ENCODE measurements at regions not wholly inside any gene's neighbourhood (a gene's known extent, or its start where the extent isn't known, plus 50 kb on each side); places are given as distances from the start of the nearest gene placed in this dataset.
"Not testable (repeated sequence)": the region's sequence is repeated elsewhere in the genome, so short reads cannot be mapped to it uniquely, and the experiment has no call there.

DNA sequence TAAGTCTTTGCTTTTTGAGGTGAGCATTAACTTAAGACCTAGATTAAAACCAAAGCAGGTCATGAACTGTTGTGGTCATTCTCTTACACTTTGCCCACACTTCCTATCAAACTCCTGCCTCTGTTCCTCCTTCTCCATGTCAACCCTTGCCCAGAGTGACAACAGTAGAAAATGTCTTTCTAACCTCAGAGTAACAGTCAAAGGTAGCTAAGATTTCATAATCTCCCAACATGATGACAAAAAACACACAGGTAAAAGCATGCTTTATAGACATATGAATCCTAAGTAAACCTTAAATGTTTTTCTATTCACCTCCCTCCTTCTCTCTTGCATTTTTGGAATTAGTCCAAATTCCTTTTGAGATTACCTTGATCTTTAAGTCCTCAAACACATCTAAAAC lies 422.3 kb downstream of the SPATA31D1 start:
- no peaks in the 10 kb centered on the region for H3K27me3 ChIP-seq (ENCODE audit: control insufficient read depth, insufficient read depth, low read length)
- H3K4me3 ChIP-seq (ENCODE audit: insufficient read depth, low read depth, low read length) = no peak overlapping the region
- no peaks in the 10 kb centered on the region for H3K36me3 ChIP-seq (replicated peaks; ENCODE audit: control insufficient read depth, insufficient read depth, low read length)
- no peak for DNase-seq

DNA sequence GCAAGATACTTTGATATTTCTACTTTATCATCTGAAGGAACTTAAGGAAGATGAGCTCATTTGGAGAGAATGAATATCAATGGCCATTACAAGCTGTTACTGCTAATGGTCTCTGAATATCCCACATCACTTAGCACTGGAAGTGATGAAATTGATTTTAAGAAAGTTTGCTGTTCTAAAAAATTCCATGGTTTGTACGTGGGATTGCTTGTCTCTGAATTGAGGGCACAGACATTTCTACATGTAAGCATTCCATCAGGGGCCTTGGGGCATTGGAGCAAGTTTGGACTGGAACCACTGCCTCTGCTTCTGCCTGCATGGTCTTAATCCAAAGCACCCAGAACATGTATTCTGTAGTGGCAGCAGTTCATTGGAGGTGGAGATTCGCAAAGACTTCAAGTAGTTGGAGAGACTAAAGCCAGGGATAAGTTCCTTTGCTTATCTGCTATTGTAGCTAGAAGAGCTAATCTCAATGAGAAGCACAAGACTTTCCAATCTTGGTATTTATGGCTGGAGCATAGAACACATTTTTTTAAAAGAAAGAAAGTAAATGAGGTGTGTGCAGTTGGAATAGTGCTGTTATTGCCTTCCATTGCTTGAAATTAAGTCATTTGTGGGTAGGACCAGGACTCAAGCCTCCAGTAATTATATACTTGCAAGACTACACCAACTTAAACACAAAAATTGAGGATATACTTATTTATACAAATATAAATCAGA lies 424.2 kb downstream of the SPATA31D1 start:
- no peaks in the 10 kb centered on the region for H3K27me3 ChIP-seq (ENCODE audit: control insufficient read depth, insufficient read depth, low read length)
- no peak overlapping the region for H3K4me3 ChIP-seq (ENCODE audit: insufficient read depth, low read depth, low read length)
- no peaks in the 10 kb centered on the region for H3K36me3 ChIP-seq (replicated peaks; ENCODE audit: control insufficient read depth, insufficient read depth, low read length)
- no peak for DNase-seq

DNA sequence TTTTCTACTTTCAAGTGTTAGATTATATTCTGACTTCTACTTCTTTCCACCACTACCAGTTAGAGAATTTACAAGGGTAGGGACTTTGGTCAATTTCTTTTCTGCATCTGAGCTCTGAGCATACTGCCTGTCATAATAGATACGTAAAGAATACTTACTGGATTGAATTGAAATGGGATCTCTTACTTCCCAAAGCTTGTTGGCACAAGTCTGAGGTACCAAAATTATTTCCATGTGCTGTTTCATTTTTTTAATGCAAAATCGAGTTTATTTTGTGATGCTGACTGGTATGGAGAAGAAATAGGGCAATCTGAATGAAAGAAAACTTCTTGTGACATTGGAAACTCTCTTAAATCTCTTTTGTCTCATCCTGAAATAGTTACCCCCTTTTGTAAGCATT lies 428.9 kb downstream of the SPATA31D1 start:
- no peak for DNase-seq
- no peak overlapping the region for H3K4me3 ChIP-seq (ENCODE audit: insufficient read depth, low read depth, low read length)
- H3K27me3 ChIP-seq (ENCODE audit: control insufficient read depth, insufficient read depth, low read length) = no peaks in the 10 kb centered on the region
- H3K36me3 ChIP-seq (replicated peaks; ENCODE audit: control insufficient read depth, insufficient read depth, low read length) = no peaks in the 10 kb centered on the region

DNA sequence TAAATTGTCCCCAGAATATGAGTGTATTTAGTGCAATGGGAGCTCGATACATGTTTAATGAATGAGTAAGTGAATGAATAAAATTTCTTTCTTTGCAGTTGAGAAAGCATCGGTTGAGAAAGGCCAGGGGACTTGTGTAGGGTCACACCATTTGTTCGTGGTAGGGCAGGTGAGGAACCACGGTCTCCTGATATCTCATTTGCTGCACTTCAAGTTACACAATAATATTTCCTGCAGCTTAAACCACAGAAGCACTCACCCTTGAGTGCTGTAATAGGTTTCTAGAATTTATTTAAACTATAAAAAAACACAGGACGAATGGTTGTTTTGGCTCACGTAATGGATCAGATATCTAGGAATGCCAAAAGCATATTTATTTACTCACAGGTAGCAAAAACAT lies 429.8 kb downstream of the SPATA31D1 start:
- no peak for DNase-seq
- no peaks in the 10 kb centered on the region for H3K36me3 ChIP-seq (replicated peaks; ENCODE audit: control insufficient read depth, insufficient read depth, low read length)
- H3K27me3 ChIP-seq (ENCODE audit: control insufficient read depth, insufficient read depth, low read length) = no peaks in the 10 kb centered on the region
- H3K4me3 ChIP-seq (ENCODE audit: insufficient read depth, low read depth, low read length) = no peak overlapping the region

DNA sequence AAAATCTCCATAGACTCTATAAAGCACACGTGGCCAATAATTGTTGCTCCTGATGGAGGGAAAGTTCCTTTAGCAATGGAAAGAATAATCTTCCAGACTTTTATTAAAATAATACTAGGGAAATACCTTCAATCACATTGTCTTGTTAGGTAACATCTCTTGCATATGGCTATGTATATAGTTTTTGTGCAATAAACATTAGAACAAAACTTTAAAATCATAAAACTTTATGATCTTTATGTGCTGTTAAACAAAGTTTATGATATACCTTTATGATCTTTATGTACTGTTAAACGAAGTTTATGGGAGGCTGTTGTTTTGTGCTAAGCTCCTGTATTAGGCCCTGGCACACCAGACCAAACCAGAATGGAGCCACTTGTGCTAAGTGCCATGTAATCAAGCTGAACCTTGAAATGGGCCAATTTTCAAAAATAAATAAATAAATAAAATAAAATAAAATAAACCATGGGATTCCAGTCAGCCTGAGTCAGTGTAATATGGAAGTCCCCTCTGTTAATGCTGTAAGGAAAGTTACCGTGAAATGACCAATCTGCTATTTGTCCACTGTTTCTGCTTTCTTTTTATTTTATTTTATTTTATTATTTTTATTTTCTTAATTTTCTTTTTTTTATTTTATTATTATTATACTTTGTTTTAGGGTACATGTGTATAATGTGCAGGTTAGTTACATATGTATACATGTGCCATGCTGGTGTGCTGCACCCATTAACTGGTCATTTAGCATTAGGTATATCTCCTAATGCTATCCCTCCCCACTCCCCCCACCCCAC lies 431.3 kb downstream of the SPATA31D1 start:
- H3K36me3 ChIP-seq (replicated peaks; ENCODE audit: control insufficient read depth, insufficient read depth, low read length) = no peaks in the 10 kb centered on the region
- DNase-seq = no peak
- H3K27me3 ChIP-seq (ENCODE audit: control insufficient read depth, insufficient read depth, low read length) = no peaks in the 10 kb centered on the region
- no peak overlapping the region for H3K4me3 ChIP-seq (ENCODE audit: insufficient read depth, low read depth, low read length)

DNA sequence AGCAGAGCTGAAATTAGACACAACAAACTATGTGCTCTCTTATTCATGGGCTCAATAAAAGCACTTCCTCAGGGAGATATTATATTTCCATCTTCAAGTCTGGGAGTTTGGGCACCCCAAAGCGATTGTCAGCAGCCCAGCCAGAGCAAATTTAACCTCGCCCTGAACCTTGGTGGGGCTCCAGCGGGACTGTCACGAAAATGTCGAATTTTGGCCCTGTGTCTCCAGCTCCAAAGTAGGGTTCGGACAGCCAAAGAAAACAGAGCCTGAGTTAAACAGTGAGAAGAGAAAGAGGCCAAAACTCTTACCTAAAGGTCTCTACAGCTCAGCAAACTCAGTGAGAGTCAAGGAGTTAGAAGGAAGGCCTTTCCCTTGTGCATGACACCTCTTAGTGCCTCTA lies 432.9 kb downstream of the SPATA31D1 start:
- Histone ChIP-seq H3K36me3 (replicated peaks; ENCODE audit: control insufficient read depth, insufficient read depth, low read length) (no peaks in the 10 kb centered on the region), H3K27me3 (ENCODE audit: control insufficient read depth, insufficient read depth, low read length) (no peaks in the 10 kb centered on the region), H3K4me3 (ENCODE audit: insufficient read depth, low read depth, low read length) (no peak overlapping the region)
- no peak for DNase-seq

DNA sequence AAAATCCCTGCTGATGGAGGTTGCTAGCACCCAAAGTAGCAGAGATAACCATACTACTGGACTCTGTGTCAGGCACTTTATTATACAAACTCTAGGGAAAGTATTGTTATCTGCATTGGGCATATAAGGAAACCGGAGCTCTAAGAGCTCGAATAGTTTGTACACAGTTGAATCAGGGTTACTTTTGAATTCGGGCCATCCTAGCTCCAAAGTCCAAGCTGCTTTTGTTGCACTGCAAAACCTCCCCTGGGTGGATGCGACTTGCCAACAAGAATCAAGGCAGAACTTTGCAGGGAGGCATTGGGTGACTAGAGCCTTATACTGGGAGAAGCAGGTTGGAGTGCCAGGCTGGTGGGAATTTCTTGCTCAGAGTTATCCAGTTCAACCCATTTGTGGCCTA lies 435.1 kb downstream of the SPATA31D1 start:
- no peak for DNase-seq
- Histone ChIP-seq H3K27me3 (ENCODE audit: control insufficient read depth, insufficient read depth, low read length) (no peaks in the 10 kb centered on the region), H3K4me3 (ENCODE audit: insufficient read depth, low read depth, low read length) (no peak overlapping the region), H3K36me3 (replicated peaks; ENCODE audit: control insufficient read depth, insufficient read depth, low read length) (no peaks in the 10 kb centered on the region)

DNA sequence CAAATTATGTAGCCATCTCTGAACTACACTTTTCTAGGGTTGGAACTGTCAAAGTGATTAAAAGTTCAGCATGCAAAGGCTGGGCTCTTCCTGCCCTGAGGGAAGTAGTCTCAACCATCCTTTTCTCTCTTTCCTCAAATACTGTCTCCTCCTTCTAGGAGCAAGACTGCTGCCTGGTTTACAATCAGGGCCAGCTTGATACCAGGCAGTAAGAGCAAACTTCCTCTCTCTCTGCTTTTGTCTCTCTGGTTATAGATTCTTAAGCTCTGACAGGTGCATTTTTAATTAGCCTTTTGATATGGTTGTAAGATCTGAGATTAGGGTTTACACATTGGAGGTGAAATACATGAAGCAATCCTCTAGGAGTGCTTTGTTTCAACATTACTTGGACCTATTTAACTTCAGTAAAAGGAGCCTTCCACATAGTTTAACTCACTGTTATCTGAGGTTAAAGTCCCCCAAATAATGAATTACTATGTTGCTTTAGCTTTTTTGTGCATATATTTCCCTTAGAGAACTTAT lies 436.1 kb downstream of the SPATA31D1 start:
- H3K4me3 ChIP-seq (ENCODE audit: insufficient read depth, low read depth, low read length) = no peak overlapping the region
- no peak for DNase-seq
- no peaks in the 10 kb centered on the region for H3K27me3 ChIP-seq (ENCODE audit: control insufficient read depth, insufficient read depth, low read length)
- H3K36me3 ChIP-seq (replicated peaks; ENCODE audit: control insufficient read depth, insufficient read depth, low read length) = no peaks in the 10 kb centered on the region

DNA sequence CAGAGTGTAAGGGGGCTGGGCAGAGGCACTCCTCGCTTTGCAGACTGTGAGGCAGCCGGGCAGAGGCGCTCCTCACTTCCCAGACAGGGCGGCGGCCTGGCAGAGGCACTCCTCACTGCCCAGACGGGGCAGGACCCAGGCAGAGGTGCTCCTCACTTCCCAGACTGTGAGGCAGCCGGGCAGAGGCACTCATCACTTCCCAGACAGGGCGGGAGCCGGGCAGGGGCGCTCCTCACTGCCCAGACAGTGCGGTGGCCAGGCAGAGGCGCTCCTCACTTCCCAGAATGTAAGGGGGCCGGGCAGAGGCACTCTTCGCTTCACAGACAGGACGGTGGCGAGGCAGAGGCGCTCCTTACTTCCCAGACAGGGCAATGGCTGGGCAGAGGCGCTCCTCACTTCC lies 442.5 kb downstream of the SPATA31D1 start:
- no peak for DNase-seq
- Histone ChIP-seq H3K36me3 (replicated peaks; ENCODE audit: control insufficient read depth, insufficient read depth, low read length) (no peaks in the 10 kb centered on the region), H3K4me3 (ENCODE audit: insufficient read depth, low read depth, low read length) (no peak overlapping the region), H3K27me3 (ENCODE audit: control insufficient read depth, insufficient read depth, low read length) (no peaks in the 10 kb centered on the region)

DNA sequence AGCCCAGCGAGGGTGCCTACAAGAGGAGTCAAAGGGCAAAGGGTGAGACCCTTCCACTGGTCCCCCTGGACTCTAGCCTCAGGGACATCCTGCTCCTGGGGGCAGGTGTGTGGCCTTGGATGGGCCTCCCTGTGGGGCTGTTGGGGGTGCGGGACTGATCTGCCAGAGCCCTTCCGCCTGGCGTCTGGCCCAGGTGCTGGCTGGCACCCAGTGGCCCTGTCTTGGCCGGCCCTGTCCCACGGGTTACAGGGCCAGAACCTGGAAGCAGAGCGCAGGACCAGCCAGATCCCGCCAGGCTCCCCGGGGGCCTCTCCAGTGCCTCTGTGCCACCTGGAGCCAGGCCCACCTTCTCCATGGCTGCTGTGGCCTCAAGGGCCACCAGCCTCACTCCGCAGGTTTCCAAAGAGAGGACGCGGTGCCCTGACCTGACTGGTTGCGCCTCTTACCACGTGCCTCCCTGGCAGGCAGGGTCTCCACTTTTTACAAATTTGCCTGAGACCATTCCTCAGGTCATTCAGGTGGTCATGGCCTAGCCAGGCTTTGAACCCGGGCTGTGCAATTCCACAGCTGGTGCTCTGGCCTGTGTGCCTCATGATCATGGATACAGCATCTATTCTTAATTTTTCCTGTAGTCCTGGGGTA lies 444.8 kb downstream of the SPATA31D1 start:
- not testable (repeated sequence) for H3K36me3 ChIP-seq (replicated peaks; ENCODE audit: control insufficient read depth, insufficient read depth, low read length); DNase-seq; H3K27me3 ChIP-seq (ENCODE audit: control insufficient read depth, insufficient read depth, low read length); H3K4me3 ChIP-seq (ENCODE audit: insufficient read depth, low read depth, low read length)

DNA sequence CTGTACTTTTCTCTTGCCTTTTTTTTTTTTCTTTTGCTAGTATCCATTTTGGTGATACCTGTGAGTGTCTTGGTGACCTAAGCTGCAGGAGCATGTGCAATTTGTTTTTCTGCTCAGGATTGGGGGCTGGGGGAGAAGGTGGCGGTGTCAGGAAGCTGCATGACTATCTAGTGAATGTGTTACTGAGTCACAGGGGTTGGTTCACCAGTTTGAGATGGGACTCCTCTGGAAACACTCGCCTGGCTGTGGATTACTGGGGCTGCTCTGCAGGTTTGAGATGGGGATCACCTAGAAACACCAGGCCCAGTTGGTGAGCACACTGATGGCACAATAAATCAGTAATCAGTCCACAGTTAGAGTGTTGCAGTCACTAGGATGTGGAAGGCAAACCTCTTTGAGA lies 447.9 kb downstream of the SPATA31D1 start:
- no peaks in the 10 kb centered on the region for H3K36me3 ChIP-seq (replicated peaks; ENCODE audit: control insufficient read depth, insufficient read depth, low read length)
- no peak overlapping the region for H3K4me3 ChIP-seq (ENCODE audit: insufficient read depth, low read depth, low read length)
- DNase-seq = no peak
- H3K27me3 ChIP-seq (ENCODE audit: control insufficient read depth, insufficient read depth, low read length) = no peaks in the 10 kb centered on the region

DNA sequence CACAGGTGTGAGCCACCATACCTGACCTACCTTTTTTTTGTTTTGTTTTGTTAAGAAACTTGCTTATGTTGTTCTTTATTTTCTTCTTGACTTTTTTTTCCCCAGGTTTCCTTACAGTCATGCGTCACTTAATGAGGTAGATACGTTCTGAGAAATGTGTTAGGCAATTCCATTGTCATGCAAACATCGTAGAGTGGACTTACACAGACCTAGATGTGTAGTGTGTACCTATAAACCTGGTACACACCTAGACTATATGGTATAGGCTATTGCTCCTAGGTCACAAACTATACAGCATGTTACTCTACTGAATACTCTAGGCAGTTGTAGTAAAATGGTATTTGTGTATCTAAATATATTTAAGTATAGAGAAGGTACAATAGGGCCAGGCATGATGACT lies 448.6 kb downstream of the SPATA31D1 start:
- DNase-seq; H3K36me3 ChIP-seq (replicated peaks; ENCODE audit: control insufficient read depth, insufficient read depth, low read length); H3K4me3 ChIP-seq (ENCODE audit: insufficient read depth, low read depth, low read length); H3K27me3 ChIP-seq (ENCODE audit: control insufficient read depth, insufficient read depth, low read length): not testable (repeated sequence)

DNA sequence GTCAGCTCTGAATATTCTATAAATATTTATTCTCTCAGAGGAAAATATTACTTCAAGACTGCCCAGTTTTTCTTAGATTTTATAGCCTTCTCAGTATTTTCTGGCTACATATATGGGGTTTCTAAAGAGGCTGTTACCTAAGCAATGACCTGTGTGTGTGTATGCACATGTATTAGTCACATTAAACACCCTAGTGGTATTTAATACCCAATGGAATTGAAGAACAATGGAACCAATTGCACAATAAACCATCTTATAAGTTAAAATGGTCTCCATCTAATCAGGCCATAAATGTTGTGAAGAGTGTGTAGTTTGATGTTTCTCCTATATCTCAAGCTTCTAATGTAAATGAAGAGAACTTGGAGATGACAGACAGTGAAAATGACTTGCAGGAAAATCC lies 450.0 kb downstream of the SPATA31D1 start:
- DNase-seq = no peak
- no peaks in the 10 kb centered on the region for H3K27me3 ChIP-seq (ENCODE audit: control insufficient read depth, insufficient read depth, low read length)

DNA sequence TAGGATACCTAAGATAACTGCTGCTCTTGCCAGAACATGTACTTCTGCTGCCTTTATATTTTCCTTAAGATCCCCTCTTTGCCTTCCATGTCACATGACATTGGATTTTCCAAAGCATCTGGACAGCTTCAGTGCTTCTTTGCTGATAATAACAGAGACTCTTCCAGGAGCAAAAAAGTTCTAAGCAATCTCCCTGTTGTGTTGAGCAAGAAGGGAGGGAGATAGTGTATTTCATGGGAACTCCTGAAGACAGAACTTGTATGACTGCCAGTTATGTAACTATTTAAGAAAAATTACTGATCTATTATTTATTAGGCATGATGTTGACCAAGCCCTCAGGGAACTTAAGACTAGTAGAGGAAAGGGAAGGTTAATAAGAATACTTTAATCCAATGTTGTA lies 454.7 kb downstream of the SPATA31D1 start:
- no peak for DNase-seq
- Histone ChIP-seq H3K36me3 (replicated peaks; ENCODE audit: control insufficient read depth, insufficient read depth, low read length) (no peaks in the 10 kb centered on the region), H3K27me3 (ENCODE audit: control insufficient read depth, insufficient read depth, low read length) (no peaks in the 10 kb centered on the region)

More for the DNA sequence above, 450.0 kb downstream of the SPATA31D1 start:
- Histone ChIP-seq H3K36me3 (replicated peaks; ENCODE audit: control insufficient read depth, insufficient read depth, low read length) (no peaks in the 10 kb centered on the region), H3K4me3 (ENCODE audit: insufficient read depth, low read depth, low read length) (no peak overlapping the region)

DNA sequence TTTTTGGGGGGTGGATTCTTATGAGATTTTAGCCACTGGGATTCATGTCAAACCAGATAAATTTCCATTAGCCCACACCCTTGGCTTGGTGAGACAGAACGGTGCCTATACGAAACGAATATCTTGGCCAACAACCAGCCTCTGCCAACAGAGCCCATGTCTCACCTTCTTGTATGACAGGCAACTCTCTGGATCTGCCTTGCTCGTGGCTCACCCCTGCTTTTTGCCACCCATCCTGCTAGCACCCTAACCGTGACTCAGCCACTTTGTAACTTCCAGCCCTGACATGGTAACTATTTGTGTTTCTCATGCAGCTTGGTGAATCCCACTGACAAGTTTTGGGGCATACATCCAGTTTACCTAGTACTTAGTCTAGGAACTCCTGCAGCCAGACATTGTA lies 457.0 kb downstream of the SPATA31D1 start:
- Histone ChIP-seq H3K36me3 (replicated peaks; ENCODE audit: control insufficient read depth, insufficient read depth, low read length) (no peaks in the 10 kb centered on the region), H3K27me3 (ENCODE audit: control insufficient read depth, insufficient read depth, low read length) (no peaks in the 10 kb centered on the region), H3K4me3 (ENCODE audit: insufficient read depth, low read depth, low read length) (no peak overlapping the region)
- DNase-seq = no peak

More for the DNA sequence above, 454.7 kb downstream of the SPATA31D1 start:
- no peak overlapping the region for H3K4me3 ChIP-seq (ENCODE audit: insufficient read depth, low read depth, low read length)
